Fibroblast of the aortic adventitia (primary cell): ENCODE measurements at regions not wholly inside any gene's neighbourhood (a gene's known extent, or its start where the extent isn't known, plus 50 kb on each side); places are given as distances from the start of the nearest gene placed in this dataset.

Experiments used
- DNase-seq: peaks from one replicate; pipeline ENCODE4 v3.0.0-alpha.2; 2010; ENCODE audit warnings: low read depth
- H3K4me3 ChIP-seq: 2 replicates; pipeline ENCODE4 v1.5.1; 2011; ENCODE audit warnings: low read depth, mild to moderate bottlenecking, control low read depth, low read length, moderate library complexity
- CTCF ChIP-seq: IDR thresholded peaks from 2 replicates; pipeline ENCODE4 v1.5.1; 2011; ENCODE audit warnings: mild to moderate bottlenecking, low read length, control low read depth, inconsistent platforms; ENCODE audit not compliant: insufficient read depth

- no peak for DNase-seq
- H3K4me3 ChIP-seq = no peak overlapping the region
- no peak for TF ChIP-seq CTCF
Measured at GRCh38 chr22:27246558-27246957, 555.0 kb downstream of the MN1 start.

- peak; percentile 93 for DNase-seq
Measured at GRCh38 chr22:27247701-27248434, 553.7 kb downstream of the MN1 start.

GRCh38 chr22:27250418-27250817, 551.1 kb downstream of the MN1 start:
- DNase-seq = no peak
- TF ChIP-seq CTCF = no peak
- H3K4me3 ChIP-seq = no peak overlapping the region

More at GRCh38 chr22:27247701-27248434, 553.7 kb downstream of the MN1 start:
- no peak overlapping the region for H3K4me3 ChIP-seq
- TF ChIP-seq CTCF = no peak

GRCh38 chr22:27250886-27251285, 550.7 kb downstream of the MN1 start:
- DNase-seq = no peak
- TF ChIP-seq CTCF = no peak
- no peak overlapping the region for H3K4me3 ChIP-seq

GRCh38 chr22:27251563-27251962, 550.0 kb downstream of the MN1 start:
- no peak for TF ChIP-seq CTCF
- H3K4me3 ChIP-seq = no peak overlapping the region
- DNase-seq = no peak

GRCh38 chr22:27252282-27253049, 549.1 kb downstream of the MN1 start:
- H3K4me3 ChIP-seq = no peak overlapping the region
- peak; percentile 93 for DNase-seq
- no peak for TF ChIP-seq CTCF
